Endodermal cell (in vitro differentiated cells): ENCODE measurements at regions not wholly inside any gene's neighbourhood (a gene's known extent, or its start where the extent isn't known, plus 50 kb on each side); places are given as distances from the start of the nearest gene placed in this dataset.

Experiments used
- DNase-seq: peaks from one replicate; pipeline ENCODE4 v3.0.0-alpha.2; 2017
- H3K27ac ChIP-seq: 2 replicates; pipeline ENCODE4 v1.5.1; 2013; ENCODE audit warnings: mild to moderate bottlenecking, low read depth, low read length, moderate library complexity
- H3K27me3 ChIP-seq: 2 replicates; pipeline ENCODE4 v1.6.1; 2013; ENCODE audit warnings: mild to moderate bottlenecking, low read length, moderate library complexity; ENCODE audit not compliant: insufficient read depth, control insufficient read depth, poor library complexity, severe bottlenecking
- H3K36me3 ChIP-seq: 2 replicates; pipeline ENCODE4 v1.7.0; 2013; ENCODE audit warnings: mild to moderate bottlenecking, low read length, moderate library complexity; ENCODE audit not compliant: control insufficient read depth, insufficient read depth
- H3K4me1 ChIP-seq: one replicate; pipeline ENCODE4 v1.7.0; 2013; ENCODE audit warnings: low read length; ENCODE audit not compliant: control insufficient read depth, insufficient read depth
- H3K4me3 ChIP-seq: 2 replicates; pipeline ENCODE4 v1.5.1; 2013; ENCODE audit warnings: mild to moderate bottlenecking, low read length, moderate library complexity
- H3K9ac ChIP-seq: 2 replicates; pipeline ENCODE4 v1.6.1; 2013; ENCODE audit warnings: mild to moderate bottlenecking, low read length, moderate library complexity; ENCODE audit not compliant: poor library complexity, severe bottlenecking; ENCODE audit errors: extremely low read depth
- H3K9me3 ChIP-seq: 2 replicates; pipeline ENCODE4 v1.6.1; 2013; ENCODE audit warnings: mild to moderate bottlenecking, low read length, moderate library complexity; ENCODE audit not compliant: control insufficient read depth
- H3K27ac Mint-ChIP-seq: 2 replicates; pipeline ENCODE4 v1.8.0; 2020; ENCODE audit warnings: mixed read lengths
- H3K27me3 Mint-ChIP-seq: 2 replicates; pipeline ENCODE4 v1.8.0; 2021; ENCODE audit warnings: mild to moderate bottlenecking, mixed read lengths; ENCODE audit not compliant: insufficient read depth
- H3K36me3 Mint-ChIP-seq: 2 replicates; pipeline ENCODE4 v1.8.0; 2020; ENCODE audit warnings: low read depth, mixed read lengths
- H3K4me1 Mint-ChIP-seq: 2 replicates; pipeline ENCODE4 v1.8.0; 2020; ENCODE audit warnings: mixed read lengths
- H3K4me3 Mint-ChIP-seq: 2 replicates; pipeline ENCODE4 v1.8.0; 2020; ENCODE audit warnings: mild to moderate bottlenecking, moderate library complexity, mixed read lengths
- H3K9me3 Mint-ChIP-seq: 2 replicates; pipeline ENCODE4 v1.8.0; 2020; ENCODE audit warnings: mild to moderate bottlenecking, mixed read lengths
- CTCF ChIP-seq: fragments of 200-600 bp; sonication (generic); conservative IDR thresholded peaks from 2 replicates; pipeline ENCODE4 v1.5.0; 2021; ENCODE audit warnings: antibody characterized with exemption, mild to moderate bottlenecking
- WGBS, 2 experiments: methylation state at CpG; one replicate each; pipeline versions ENCODE4 v1.1.5 to v1.1.7; 2013; ENCODE audit warnings: missing lambda C conversion rate in 2 of 2, mixed read lengths in 1 of 2; ENCODE audit not compliant: insufficient coverage in 1 of 2, insufficient read length in 1 of 2; 5-methylcytosine and 5-hydroxymethylcytosine counted together

- H3K27me3 ChIP-seq: no peaks in the 10 kb centered on the region
- H3K9ac ChIP-seq: no peak overlapping the region
- TF ChIP-seq CTCF: no peak
- Mint-ChIP-seq H3K4me3 (no peak overlapping the region), H3K27ac (no peak overlapping the region), H3K4me1 (no peaks in the 10 kb centered on the region), H3K27me3 (no peaks in the 10 kb centered on the region), H3K9me3 (no peaks in the 10 kb centered on the region), H3K36me3 (no peaks in the 10 kb centered on the region)
- H3K9me3 ChIP-seq: no peaks in the 10 kb centered on the region
- DNase-seq: no peak
- H3K4me1 ChIP-seq: no peaks in the 10 kb centered on the region
- H3K27ac ChIP-seq: no peak overlapping the region
- H3K4me3 ChIP-seq: no peak overlapping the region
- no peaks in the 10 kb centered on the region for H3K36me3 ChIP-seq
- WGBS, 2 experiments: 67 to 100% methylated on average over 1 to 3 of the region's 3 CpGs
These were observed 333.4 kb downstream of the KDM5D start for GRCh38 chrY:19410980-19411766.

- H3K36me3 ChIP-seq: no peaks in the 10 kb centered on the region
- H3K36me3 Mint-ChIP-seq: no peaks in the 10 kb centered on the region
- H3K4me3 Mint-ChIP-seq: no peak overlapping the region
- no peaks in the 10 kb centered on the region for H3K4me1 Mint-ChIP-seq
- H3K4me3 ChIP-seq: no peak overlapping the region
- H3K27me3 ChIP-seq: no peaks in the 10 kb centered on the region
- H3K4me1 ChIP-seq: no peaks in the 10 kb centered on the region
- H3K27me3 Mint-ChIP-seq: no peaks in the 10 kb centered on the region
- H3K9ac ChIP-seq: no peak overlapping the region
- no peaks in the 10 kb centered on the region for H3K9me3 ChIP-seq
- no peak for TF ChIP-seq CTCF
- no peak overlapping the region for H3K27ac ChIP-seq
- no peak for DNase-seq
- H3K9me3 Mint-ChIP-seq: no peaks in the 10 kb centered on the region
- H3K27ac Mint-ChIP-seq: no peak overlapping the region
These were observed 338.3 kb downstream of the KDM5D start for GRCh38 chrY:19406246-19406645.

- no peak overlapping the region for H3K4me3 ChIP-seq
- no peaks in the 10 kb centered on the region for H3K9me3 Mint-ChIP-seq
- no peaks in the 10 kb centered on the region for H3K9me3 ChIP-seq
- H3K27me3 Mint-ChIP-seq: no peaks in the 10 kb centered on the region
- 93 to 100% methylated on average over 1 to 4 of the region's 4 CpGs for WGBS, 2 experiments
- H3K27me3 ChIP-seq: no peaks in the 10 kb centered on the region
- H3K36me3 ChIP-seq: no peaks in the 10 kb centered on the region
- no peak overlapping the region for H3K27ac Mint-ChIP-seq
- no peaks in the 10 kb centered on the region for H3K4me1 Mint-ChIP-seq
- H3K4me3 Mint-ChIP-seq: no peak overlapping the region
- no peak overlapping the region for H3K9ac ChIP-seq
- no peak for TF ChIP-seq CTCF
- DNase-seq: no peak
- H3K36me3 Mint-ChIP-seq: no peaks in the 10 kb centered on the region
- no peak overlapping the region for H3K27ac ChIP-seq
- no peaks in the 10 kb centered on the region for H3K4me1 ChIP-seq
These were observed 338.9 kb downstream of the KDM5D start for GRCh38 chrY:19405598-19405997.
